ENCODE measurements at regions not wholly inside any gene's neighbourhood (a gene's known extent, or its start where the extent isn't known, plus 50 kb on each side); places are given as distances from the start of the nearest gene placed in this dataset.

GRCh38 chr17:69800870-69801269 lies 274.2 kb upstream of the KCNJ16 start:
- no peak for TF ChIP-seq CTCF (IDR thresholded peaks at IDR 0.05; ENCODE audit: borderline replicate concordance, insufficient read depth, low read depth, low read length)
- H3K4me3 ChIP-seq (ENCODE audit: low read depth, low read length) = no peak overlapping the region

- no peak overlapping the region for H3K4me3 ChIP-seq (ENCODE audit: low read depth, low read length)
- TF ChIP-seq CTCF (IDR thresholded peaks at IDR 0.05; ENCODE audit: borderline replicate concordance, insufficient read depth, low read depth, low read length) = no peak
These were observed 273.7 kb upstream of the KCNJ16 start for GRCh38 chr17:69801368-69801767.

- H3K4me3 ChIP-seq (ENCODE audit: low read depth, low read length) = no peak overlapping the region
- no peak for TF ChIP-seq CTCF (IDR thresholded peaks at IDR 0.05; ENCODE audit: borderline replicate concordance, insufficient read depth, low read depth, low read length)
These were observed 272.8 kb upstream of the KCNJ16 start for GRCh38 chr17:69802045-69802740.

- no peak overlapping the region for H3K4me3 ChIP-seq (ENCODE audit: low read depth, low read length)
- no peak for TF ChIP-seq CTCF (IDR thresholded peaks at IDR 0.05; ENCODE audit: borderline replicate concordance, insufficient read depth, low read depth, low read length)
These were observed 265.7 kb upstream of the KCNJ16 start for GRCh38 chr17:69809331-69809730.

GRCh38 chr17:69810326-69810965 lies 264.6 kb upstream of the KCNJ16 start:
- TF ChIP-seq CTCF (IDR thresholded peaks at IDR 0.05; ENCODE audit: borderline replicate concordance, insufficient read depth, low read depth, low read length) = no peak
- H3K4me3 ChIP-seq (ENCODE audit: low read depth, low read length) = no peak overlapping the region

- TF ChIP-seq CTCF (IDR thresholded peaks at IDR 0.05; ENCODE audit: borderline replicate concordance, insufficient read depth, low read depth, low read length) = no peak
- no peak overlapping the region for H3K4me3 ChIP-seq (ENCODE audit: low read depth, low read length)
These were observed 262.7 kb upstream of the KCNJ16 start for GRCh38 chr17:69812240-69812837.

- no peak overlapping the region for H3K4me3 ChIP-seq (ENCODE audit: low read depth, low read length)
These were observed 261.0 kb upstream of the KCNJ16 start for GRCh38 chr17:69814031-69814430.

More at GRCh38 chr17:69814031-69814430, 261.0 kb upstream of the KCNJ16 start:
- TF ChIP-seq CTCF (IDR thresholded peaks at IDR 0.05; ENCODE audit: borderline replicate concordance, insufficient read depth, low read depth, low read length) = no peak

All from GM12875 (cell line).